Stimulated activated CD8-positive, alpha-beta memory T cell treated with anti-CD3 and anti-CD28 coated beads, Interleukin-7, amount 100 ng/mL, for 1 hour (primary cell): ENCODE measurements at regions not wholly inside any gene's neighbourhood (a gene's known extent, or its start where the extent isn't known, plus 50 kb on each side); places are given as distances from the start of the nearest gene placed in this dataset.
"Not testable (repeated sequence)": the region's sequence is repeated elsewhere in the genome, so short reads cannot be mapped to it uniquely, and the experiment has no call there.

Source experiments
- DNase-seq, 2 donors: peaks; one replicate each; pipeline ENCODE4 v3.0.0-alpha.2; 2020; ENCODE audit warnings: low read depth in 2 of 2

- no peak for DNase-seq
Measured at GRCh38 chr7:81051811-81052413, 133.1 kb upstream of the SEMA3C start.

- no peak for DNase-seq
Measured at GRCh38 chr7:81045491-81046030, 126.7 kb upstream of the SEMA3C start.

GRCh38 chr7:81042646-81043045, 123.8 kb upstream of the SEMA3C start:
- not testable (repeated sequence) for DNase-seq

- no peak for DNase-seq
Measured at GRCh38 chr7:81040496-81040895, 121.6 kb upstream of the SEMA3C start.

GRCh38 chr7:81036871-81037270, 118.0 kb upstream of the SEMA3C start:
- no peak for DNase-seq

- no peak for DNase-seq
Measured at GRCh38 chr7:81036057-81036456, 117.2 kb upstream of the SEMA3C start.

- DNase-seq: no peak
Measured at GRCh38 chr7:81031996-81032395, 113.1 kb upstream of the SEMA3C start.

- no peak for DNase-seq
Measured at GRCh38 chr7:81031243-81031642, 112.4 kb upstream of the SEMA3C start.

GRCh38 chr7:81030472-81030871, 111.6 kb upstream of the SEMA3C start:
- no peak for DNase-seq

GRCh38 chr7:81029511-81029910, 110.7 kb upstream of the SEMA3C start:
- no peak for DNase-seq

GRCh38 chr7:81025360-81025759, 106.5 kb upstream of the SEMA3C start:
- no peak for DNase-seq

- no peak for DNase-seq
Measured at GRCh38 chr7:81014908-81015307, 96.1 kb upstream of the SEMA3C start.

- no peak for DNase-seq
Measured at GRCh38 chr7:81014266-81014665, 95.4 kb upstream of the SEMA3C start.

GRCh38 chr7:81013083-81013817, 94.4 kb upstream of the SEMA3C start:
- DNase-seq: no peak

GRCh38 chr7:81008901-81009300, 90.0 kb upstream of the SEMA3C start:
- no peak for DNase-seq

- no peak for DNase-seq
Measured at GRCh38 chr7:81007051-81007450, 88.2 kb upstream of the SEMA3C start.

GRCh38 chr7:81005254-81005653, 86.4 kb upstream of the SEMA3C start:
- DNase-seq: no peak

GRCh38 chr7:81004098-81004497, 85.2 kb upstream of the SEMA3C start:
- DNase-seq: no peak

GRCh38 chr7:81003326-81003725, 84.5 kb upstream of the SEMA3C start:
- no peak for DNase-seq

GRCh38 chr7:81002421-81002820, 83.6 kb upstream of the SEMA3C start:
- no peak for DNase-seq

- no peak for DNase-seq
Measured at GRCh38 chr7:80999771-81000170, 80.9 kb upstream of the SEMA3C start.

- DNase-seq: no peak
Measured at GRCh38 chr7:80999100-80999499, 80.2 kb upstream of the SEMA3C start.

GRCh38 chr7:80997841-80998240, 79.0 kb upstream of the SEMA3C start:
- DNase-seq: no peak
